Urothelium cell line (cell line): ENCODE measurements at regions not wholly inside any gene's neighbourhood (a gene's known extent, or its start where the extent isn't known, plus 50 kb on each side); places are given as distances from the start of the nearest gene placed in this dataset.

Source experiments
- DNase-seq: peaks from one replicate; pipeline ENCODE4 v3.0.0; 2011; ENCODE audit warnings: low spot score, mixed read lengths
- FAIRE-seq: peaks from 2 replicates; lab custom pipeline; 2011; peaks lifted over from hg19 to GRCh38; lab: Jason Lieb, UNC

DNA sequence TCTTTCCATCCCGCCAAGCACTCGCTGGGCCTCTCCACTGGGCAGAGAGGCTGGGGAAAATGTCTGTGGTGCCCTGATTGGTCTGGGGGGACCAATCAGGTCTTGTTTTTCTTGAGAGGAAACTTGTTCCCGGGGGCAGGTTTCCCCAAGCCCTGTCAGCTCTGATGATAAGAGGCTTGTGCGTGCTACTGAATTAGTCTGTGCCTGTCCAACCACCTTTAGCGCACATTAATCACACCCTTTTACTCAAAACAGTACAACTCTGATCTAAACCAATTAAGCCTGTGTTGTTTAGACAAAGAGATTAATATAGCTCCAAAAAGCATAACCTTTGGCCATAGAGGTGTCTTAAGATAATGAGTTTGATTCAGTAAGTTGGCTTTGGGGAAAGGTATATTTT is 580.4 kb downstream of the VRK1 start:
- no peak for FAIRE-seq
- DNase-seq: no peak

DNA sequence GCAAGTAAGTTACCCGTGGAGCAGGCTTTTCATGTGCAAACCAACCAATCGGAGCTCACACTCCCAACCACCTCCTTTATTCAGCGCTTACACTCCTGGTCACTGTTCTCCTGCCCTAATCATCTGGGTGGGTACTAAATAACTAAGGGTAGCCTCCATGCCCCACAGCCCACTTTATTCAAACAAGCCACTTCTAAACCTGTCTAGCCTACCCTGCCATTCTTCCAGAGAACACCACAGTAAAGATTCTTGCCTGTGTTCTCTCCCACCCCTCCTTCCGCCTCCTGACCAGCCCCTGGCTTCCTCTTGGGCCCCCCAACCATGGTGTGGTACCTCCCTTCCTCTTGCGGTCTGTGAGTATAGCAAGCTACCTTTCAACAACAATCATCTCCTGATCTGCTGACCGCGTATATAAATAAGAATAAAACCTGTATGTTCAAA is 581.9 kb downstream of the VRK1 start:
- DNase-seq (no peak), FAIRE-seq (no peak)

DNA sequence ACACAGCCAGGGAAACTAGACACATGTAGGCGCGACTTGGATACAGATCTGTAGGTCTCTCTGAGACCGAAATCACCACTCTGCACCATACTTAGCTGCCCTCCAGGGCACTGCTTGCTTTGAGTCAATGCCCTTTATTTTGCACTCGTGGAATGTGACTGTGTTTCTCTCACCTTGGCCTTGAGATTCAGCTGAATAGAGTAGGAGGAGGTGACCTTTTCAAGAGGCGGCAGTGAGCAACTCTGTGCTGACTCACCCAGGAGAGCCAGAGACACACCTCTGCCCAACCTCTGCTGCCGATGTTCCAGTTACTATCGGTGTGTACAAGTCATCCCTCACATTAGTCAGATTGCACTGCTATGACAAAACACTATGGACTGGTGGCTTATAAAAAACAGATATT is 583.4 kb downstream of the VRK1 start:
- DNase-seq (peak; percentile 50), FAIRE-seq (no peak)

DNA sequence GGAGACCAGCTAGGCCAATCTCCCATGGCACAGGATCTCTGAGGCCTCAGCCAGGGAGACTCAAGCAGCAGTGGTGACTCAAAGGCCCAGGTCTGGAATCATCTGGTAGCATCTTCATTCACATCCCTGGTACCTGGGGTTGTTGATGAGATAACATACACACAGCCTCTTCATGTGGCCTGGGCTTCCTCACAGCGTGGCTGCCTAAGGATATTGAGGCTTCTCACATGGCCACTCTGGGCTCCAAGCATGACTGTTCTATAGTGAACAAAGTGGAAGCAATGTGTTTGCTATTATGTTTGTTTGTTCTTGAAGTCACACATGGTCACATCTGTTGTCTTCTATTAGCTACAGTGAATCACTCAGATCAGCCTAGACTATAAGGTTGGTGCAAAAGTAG is 584.1 kb downstream of the VRK1 start:
- FAIRE-seq: no peak
- DNase-seq: no peak

DNA sequence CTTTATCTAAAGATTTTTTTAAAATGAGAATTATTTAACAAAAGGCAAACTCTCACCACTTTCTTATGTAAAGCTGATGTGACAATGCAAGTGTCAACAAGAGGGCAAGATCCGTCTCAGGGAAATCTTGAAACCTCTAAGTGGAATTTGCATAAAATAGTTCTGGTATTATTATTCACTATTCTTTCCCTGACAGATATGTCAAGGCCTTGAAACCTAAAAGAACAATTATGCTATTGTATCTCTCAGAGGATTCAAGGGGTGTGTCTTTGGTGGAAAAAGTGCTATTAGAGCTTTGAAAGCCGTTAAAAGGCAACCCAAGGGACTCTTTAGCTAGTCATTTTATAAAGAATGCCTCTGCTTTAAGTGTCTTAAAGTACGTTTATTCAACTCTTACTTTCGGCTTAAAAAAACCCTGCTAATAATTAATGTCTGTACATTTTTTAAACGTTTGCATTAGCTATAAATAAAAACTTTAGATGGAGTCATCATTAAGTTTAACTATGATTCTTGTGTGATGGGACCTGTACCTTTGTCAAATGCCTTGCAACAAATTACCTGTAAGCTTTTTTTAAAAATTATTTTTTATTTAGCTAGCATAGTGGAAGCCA is 585.5 kb downstream of the VRK1 start:
- FAIRE-seq: no peak
- DNase-seq: no peak

DNA sequence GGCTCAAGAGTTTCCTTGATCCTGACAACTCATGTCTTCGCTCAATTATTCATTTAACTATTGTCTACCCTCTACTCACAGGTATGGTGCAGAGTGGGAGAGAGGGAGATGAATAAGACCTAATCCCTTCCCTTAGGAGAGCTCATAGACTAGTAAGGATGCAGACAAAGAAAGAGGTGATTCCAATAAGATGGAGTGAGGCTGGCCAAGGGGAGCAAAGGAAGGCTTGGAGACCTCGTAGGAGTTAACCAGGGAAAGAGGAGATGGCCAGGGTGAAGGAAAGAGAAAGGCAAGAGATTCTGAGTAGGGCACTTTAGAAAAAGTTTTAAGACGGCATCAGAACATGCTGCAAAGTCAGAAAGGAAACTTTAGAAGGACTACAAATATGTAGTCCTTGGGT is 588.5 kb downstream of the VRK1 start:
- FAIRE-seq (no peak), DNase-seq (no peak)

DNA sequence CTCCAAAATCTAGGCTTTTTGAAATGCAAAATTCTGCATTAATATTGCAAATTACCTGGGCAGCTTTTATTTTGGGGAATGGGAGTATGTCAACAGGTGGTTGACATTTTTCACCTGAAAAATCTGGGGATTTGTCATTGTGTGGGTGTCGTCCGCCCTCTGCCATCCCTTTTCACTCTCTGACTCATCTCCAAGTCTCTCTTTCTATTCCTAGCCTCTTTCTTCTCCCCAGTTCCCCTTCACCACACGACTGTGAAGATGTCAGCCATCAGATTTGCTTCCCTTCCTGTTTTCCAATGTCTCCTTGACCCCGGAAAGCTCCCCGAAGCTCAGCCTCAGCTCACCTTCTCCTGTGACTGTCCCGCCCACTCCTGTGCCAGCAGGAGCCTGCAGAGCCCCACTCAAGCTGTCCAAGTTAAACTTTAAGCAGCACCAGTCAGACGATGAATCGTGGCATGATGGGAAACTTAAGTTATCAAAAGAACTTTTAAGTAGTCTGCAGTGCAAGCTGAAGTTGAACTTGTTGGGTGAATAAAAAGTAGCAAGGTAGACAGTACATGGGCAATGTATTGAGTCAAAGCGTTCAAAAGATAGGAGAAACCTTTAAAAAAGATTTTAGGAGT is 590.2 kb downstream of the VRK1 start:
- FAIRE-seq (no peak), DNase-seq (no peak)

DNA sequence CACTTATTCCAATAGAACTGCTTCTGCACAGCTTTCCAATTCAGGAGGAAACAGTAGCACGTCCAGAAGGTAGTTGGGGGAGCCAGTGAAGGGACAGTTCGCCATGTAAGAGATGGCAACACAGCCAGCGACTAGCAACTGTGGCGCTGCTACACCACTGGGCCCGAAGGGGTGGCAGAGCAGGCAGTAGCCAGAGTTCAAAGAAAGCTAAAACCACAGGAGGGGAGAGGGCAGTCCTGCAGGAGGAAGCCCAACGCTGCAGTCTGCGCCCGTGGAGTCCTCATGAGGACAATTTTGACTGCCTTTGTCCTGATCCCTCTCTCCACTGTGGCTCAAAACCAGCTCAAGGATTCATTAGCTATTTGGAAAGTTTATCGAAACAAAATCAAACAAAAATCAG is 591.2 kb downstream of the VRK1 start:
- DNase-seq: no peak

DNA sequence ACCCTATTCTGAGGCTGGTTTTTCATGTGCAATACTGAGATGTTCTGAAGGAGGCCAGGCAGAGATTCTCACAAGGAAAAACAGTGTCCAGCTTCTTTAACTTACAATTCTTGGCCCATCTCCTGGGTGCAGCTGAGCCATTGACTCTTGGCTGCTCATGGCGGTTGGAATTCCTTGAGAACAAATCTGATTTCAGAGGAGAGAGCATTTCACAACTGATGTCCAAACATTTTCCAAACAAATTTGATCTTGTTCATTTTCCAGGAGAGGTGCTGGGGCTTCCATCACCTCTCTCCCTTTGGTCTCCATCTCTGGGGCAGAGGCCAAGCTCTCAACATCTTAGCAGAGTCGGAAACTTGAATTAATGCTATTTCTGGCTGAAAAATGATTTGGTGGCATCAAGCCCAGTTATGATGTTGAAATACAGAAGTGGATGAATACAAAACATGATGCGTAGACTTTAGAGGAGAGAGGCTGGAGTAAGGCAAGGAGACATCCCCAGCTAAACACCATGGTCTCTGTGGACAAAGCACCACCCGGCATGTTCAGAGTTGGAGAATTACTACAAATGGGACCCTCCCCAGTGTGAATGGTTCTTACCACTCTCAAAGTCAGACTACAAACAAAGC is 593.0 kb downstream of the VRK1 start:
- no peak for FAIRE-seq
- no peak for DNase-seq

More for the DNA sequence above, 591.2 kb downstream of the VRK1 start:
- no peak for FAIRE-seq

DNA sequence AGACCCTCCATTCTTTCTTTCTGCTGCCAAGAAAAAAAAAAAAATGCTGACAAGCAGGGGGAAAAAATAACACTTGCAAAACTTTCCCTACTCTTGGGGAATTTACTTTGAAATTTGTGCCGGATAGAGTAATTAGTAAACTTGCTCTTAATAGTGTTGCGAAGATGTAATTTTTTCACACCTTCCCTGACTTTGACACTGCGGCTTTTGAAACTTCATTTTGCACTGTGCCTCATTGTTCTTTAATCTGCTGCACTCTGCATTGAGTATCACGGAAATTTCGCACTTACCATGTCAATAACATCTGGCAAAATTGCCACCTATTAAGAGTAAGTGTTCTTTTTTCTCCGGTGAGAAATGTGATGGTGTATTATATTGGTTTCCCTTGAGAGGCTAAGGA is 596.1 kb downstream of the VRK1 start:
- FAIRE-seq (no peak), DNase-seq (no peak)

DNA sequence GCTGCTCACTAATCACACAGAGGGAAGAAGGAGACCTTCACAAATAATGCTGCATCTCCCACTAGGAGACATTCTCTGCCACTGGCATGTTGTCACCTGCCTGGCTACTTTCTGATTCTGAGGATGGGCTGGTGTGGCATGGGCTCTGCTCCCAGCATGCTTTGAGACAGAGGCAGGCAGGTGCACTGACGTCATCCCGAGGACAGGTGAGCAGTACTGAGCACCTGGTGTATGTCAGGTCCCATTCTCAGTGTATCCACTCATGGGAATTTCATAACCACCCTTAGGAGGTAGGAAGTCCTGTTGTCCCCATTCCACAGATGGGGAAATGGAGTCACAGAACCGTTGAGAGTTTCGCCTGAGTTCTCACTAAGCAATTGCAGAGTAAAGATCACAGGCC is 597.9 kb downstream of the VRK1 start:
- no peak for DNase-seq
- no peak for FAIRE-seq

DNA sequence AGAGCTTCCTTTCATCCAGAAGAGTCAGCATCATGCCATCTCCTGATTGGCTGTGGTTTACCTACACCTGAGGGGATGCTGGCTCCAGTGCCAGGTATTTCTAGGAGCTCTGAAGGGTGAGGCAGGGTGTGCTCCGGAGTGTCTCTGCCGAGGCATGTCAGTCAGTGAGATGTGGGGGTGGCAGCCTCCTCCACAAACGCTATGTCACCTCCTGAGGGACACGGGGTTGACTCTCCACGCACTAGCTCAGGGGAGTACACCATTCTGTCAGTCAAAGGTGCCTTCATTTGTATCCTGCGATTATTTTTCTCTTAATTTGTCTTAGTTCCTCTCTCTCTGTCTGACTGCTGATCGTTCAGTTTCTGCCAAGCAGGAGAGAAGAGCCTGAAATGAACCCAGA is 604.5 kb downstream of the VRK1 start:
- no peak for DNase-seq
- no peak for FAIRE-seq

DNA sequence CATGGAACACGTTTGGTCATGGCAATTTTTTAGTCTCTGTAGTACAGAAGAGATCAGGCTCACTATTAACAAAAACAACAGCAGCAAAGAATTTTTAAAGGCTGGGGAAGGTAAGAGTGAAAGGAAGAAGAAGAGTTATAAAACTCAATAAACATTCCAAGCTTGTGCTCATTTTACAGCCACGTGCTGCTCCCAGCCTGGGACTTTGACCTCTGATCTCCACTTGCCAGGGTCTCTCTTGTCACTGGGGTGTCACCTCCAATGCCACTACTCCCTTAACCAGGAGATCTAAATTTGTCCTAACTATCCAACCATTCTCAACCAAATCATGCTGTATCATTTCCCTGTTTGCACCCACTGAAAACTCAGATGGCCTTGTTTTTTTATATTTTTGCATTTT is 605.1 kb downstream of the VRK1 start:
- DNase-seq: no peak
- FAIRE-seq: no peak

DNA sequence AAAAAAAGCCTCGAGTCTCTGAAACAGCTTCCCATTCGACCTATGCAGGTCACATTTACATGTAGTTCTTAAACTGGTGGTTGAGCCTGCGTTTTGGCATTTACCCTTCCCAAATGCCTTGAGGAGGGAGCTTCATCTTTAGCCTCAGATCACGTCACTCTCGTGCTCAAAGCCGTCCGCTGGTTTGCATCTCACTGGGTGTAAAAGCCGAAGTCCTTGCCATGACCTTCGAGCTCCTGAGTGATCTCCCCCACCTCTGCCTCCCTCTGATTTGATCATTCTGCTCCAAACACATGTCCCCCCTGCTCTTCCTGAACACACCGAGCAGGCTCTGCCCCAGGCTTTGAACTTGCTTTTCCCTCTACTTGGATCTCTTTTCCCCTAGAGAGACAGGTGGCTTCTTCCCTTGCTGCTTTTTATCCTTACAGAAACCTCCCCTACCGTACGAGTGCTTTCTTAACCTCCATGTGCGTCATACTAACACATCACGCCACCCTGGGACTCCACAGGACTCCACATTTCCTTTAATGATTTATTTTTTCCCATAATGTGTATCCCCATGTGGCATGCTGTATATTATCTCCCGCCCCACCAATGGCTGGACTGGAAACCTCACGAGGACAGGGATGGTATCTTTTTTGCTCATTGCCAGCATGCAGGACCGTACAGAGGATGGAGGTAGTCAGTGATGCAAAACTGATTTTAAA is 610.7 kb downstream of the VRK1 start:
- DNase-seq (no peak), FAIRE-seq (no peak)

DNA sequence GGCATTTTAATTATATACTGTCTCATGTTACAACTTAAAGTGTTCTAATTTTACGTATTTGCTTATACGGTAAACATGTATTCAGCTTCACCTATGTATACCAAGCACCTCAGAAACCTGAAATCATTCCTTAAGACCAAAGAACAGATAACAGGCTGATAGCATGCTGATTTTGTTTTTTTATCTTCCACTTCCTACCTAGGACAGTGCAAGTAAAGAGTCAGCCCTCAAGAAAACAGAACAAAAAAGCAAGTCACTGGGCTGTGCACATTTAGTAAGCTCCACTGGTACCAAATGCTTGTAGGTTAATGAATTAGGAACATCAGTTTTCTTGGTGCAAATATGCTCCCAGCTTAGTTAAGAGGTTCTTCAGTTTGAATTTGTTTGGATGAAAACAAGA is 611.3 kb downstream of the VRK1 start:
- no peak for FAIRE-seq
- no peak for DNase-seq

DNA sequence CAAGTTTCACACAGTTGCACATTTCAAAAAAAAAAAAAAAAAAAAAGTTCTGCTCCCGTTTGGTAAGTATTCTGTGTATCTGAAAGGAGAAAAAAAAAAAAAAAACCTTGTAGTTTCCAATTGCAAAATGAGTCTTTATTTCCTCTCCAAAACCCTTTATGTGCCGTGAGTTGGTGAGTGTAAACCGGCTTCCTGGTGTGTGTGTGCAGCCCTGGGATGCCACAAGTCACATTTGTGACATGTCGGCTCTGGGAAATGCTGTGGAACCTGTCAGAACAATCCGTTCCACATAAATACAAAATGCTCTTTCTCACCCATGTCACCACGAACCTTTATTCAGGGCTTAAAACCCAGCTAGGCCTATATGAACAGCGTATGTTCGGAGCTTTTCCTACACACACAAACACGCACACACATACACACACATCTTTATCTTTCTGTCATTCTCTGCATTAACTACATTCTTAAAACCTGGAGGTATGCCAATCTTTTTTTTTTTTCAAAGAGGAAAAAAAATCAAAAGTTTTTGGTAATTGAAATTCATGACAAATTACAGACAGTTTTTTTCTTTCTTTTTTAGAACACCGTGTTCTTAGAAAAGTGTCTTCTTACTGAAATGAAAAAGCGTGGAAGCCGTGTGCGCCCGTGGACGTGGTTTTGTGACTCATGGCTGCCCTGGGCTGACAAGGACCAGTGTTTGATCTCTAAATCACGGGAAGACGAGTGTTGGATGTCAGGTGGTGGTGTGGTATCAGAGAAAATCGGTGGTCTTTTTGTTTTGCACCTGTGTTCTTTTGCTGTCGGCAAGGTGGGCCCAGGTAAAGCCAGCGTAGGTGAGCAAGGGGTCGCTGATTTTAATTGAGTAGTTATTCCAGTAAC is 612.0 kb downstream of the VRK1 start:
- FAIRE-seq: no peak

DNA sequence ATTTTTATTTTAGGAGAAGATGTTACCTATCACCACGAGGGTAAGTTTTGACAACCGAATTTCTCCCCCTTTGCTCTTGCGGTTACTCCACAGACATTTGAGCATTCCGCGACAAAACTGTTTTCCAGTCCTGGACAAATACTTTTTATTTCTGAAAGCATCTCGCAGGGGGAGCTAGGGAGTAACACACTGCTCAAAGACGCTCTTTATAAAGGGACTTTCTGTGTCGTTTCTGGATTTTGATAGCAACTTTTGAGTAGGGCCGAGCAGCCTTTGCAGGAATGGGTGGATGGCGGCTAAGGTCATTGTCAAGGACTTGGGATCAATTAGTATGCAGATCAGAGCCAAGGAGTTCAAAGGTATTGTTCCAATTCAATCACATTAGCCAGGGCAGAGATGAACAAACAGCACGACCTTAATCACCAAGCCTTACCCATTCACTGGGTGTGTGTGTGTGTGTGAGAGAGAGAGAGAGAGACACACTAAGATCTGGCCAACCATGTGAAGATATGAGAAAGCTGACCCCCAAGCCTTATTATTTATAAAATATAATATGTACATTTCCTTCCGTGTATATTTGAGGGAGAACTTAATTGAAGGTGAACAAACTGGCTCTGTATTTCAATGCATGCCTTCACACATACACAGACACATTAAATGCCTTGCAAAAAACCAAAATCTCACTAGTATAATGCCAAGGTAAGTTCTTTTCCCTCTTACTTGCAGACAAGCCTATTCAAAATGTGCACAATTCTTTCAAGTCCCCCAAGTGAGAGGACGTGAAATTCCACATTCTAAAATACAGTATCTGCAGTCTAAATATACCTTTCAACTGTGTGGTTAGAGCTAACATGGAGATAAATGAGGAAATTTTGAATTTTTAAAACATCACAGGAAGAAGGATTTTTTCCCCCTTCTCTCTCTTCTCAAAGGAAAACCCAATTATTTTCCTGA is 613.8 kb downstream of the VRK1 start:
- DNase-seq (no peak), FAIRE-seq (no peak)

More for the DNA sequence above, 612.0 kb downstream of the VRK1 start:
- DNase-seq: no peak

DNA sequence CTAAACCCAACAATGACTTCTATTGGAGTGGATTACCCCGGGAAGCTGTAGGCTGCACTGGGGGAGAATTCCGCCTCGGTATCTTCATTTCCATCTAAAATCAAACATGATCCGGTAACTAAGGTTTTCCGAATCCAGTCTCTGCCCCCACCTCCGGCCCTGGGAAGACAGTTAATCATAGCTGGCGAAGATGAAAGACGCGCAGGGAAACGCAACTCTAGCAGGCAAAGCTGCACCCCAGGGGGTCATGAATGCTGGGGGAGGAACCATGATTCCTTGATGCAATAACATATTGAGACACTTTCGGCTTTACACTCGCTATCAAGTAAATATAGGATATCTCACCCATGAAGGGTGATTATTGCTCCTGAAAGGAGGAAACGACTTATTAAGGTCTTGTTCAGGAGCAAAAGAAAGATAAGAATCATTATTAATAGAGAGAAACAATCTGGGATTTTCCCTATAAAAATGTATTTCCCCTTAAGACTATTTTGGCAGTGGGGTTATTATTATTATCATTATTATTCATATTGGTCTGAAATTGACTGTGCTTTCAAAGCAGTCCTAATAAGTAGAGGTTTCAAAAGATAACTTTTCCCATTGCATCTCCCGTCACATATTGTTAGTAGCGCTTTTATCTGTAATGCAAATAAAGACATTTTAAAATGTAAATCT is 614.9 kb downstream of the VRK1 start:
- no peak for FAIRE-seq
- DNase-seq: no peak

DNA sequence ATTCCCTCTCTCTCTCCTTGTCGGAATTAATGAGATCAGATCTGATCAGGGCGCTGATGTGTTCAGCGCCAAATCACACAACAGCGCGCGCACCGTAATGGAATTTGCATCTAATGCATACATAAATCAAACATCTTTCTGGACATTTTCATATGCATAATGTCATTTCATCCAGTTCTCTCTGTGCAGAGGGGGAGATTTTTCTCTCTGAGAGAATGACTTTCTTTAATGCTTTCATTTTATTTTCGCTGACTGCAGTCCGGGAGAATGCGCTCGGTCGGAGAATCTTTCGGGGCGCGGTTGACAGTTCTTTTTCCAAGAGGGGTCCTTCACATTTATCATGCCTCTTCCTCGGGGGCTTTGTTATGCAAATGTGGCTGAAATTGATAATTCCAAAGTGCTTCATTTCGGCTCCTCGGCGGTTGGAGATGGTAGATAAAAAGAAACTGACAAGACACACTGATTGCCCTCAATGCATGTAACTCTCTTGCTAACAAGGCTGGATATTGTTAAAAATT is 615.9 kb downstream of the VRK1 start:
- FAIRE-seq: no peak

More for the DNA sequence above, 615.9 kb downstream of the VRK1 start:
- no peak for DNase-seq
